Fibroblast of skin of left quadriceps (primary cell): ENCODE measurements at regions not wholly inside any gene's neighbourhood (a gene's known extent, or its start where the extent isn't known, plus 50 kb on each side); places are given as distances from the start of the nearest gene placed in this dataset.

Experiments
- DNase-seq, 2 experiments: peaks; one replicate each; pipeline ENCODE4 v3.0.0-alpha.2; 2013; ENCODE audit warnings: low read depth in 2 of 2

GRCh38 chr16:73483076-73483791 lies 435.3 kb upstream of the ZFHX3 start:
- DNase-seq: no peak

GRCh38 chr16:73482310-73482709 lies 434.4 kb upstream of the ZFHX3 start:
- DNase-seq: no peak

- no peak for DNase-seq
These were observed 432.5 kb upstream of the ZFHX3 start for GRCh38 chr16:73480381-73480780.

GRCh38 chr16:73473713-73474112 lies 425.8 kb upstream of the ZFHX3 start:
- DNase-seq: no peak

- no peak for DNase-seq
These were observed 416.9 kb upstream of the ZFHX3 start for GRCh38 chr16:73464834-73465233.

- DNase-seq: no peak
These were observed 411.7 kb upstream of the ZFHX3 start for GRCh38 chr16:73459586-73459985.

GRCh38 chr16:73457851-73458250 lies 409.9 kb upstream of the ZFHX3 start:
- no peak for DNase-seq

- no peak for DNase-seq
These were observed 401.0 kb upstream of the ZFHX3 start for GRCh38 chr16:73448970-73449369.

GRCh38 chr16:73447846-73448245 lies 399.9 kb upstream of the ZFHX3 start:
- no peak for DNase-seq

- no peak for DNase-seq
These were observed 386.7 kb upstream of the ZFHX3 start for GRCh38 chr16:73434621-73435020.

- DNase-seq: no peak
These were observed 385.9 kb upstream of the ZFHX3 start for GRCh38 chr16:73433731-73434307.

GRCh38 chr16:73432850-73433730 lies 385.2 kb upstream of the ZFHX3 start:
- no peak for DNase-seq

GRCh38 chr16:73430138-73430537 lies 382.2 kb upstream of the ZFHX3 start:
- DNase-seq: no peak

- DNase-seq: no peak
These were observed 380.2 kb upstream of the ZFHX3 start for GRCh38 chr16:73428121-73428520.

- no peak for DNase-seq
These were observed 379.2 kb upstream of the ZFHX3 start for GRCh38 chr16:73427164-73427563.

- peak in 1 of 2 experiments; percentile 1 for DNase-seq
These were observed 378.7 kb upstream of the ZFHX3 start for GRCh38 chr16:73426433-73427160.

- no peak for DNase-seq
These were observed 372.7 kb upstream of the ZFHX3 start for GRCh38 chr16:73420676-73421075.

- no peak for DNase-seq
These were observed 372.3 kb upstream of the ZFHX3 start for GRCh38 chr16:73420244-73420643.

- peak in 1 of 2 experiments; percentile 1 for DNase-seq
These were observed 370.8 kb upstream of the ZFHX3 start for GRCh38 chr16:73418691-73419090.

GRCh38 chr16:73418051-73418450 lies 370.1 kb upstream of the ZFHX3 start:
- DNase-seq: no peak

- DNase-seq: no peak
These were observed 367.4 kb upstream of the ZFHX3 start for GRCh38 chr16:73415286-73415685.

GRCh38 chr16:73414638-73415037 lies 366.7 kb upstream of the ZFHX3 start:
- no peak for DNase-seq
